K562 (cell line): ENCODE measurements at regions not wholly inside any gene's neighbourhood (a gene's known extent, or its start where the extent isn't known, plus 50 kb on each side); places are given as distances from the start of the nearest gene placed in this dataset.

ENCODE experiments used
- ATAC-seq: fragments of 200-7000 bp; cut with Tn5 transposase; 3 replicates; pipeline ENCODE4 v1.9.1; 2020; ENCODE audit warnings: moderate library complexity
- BruUV-seq: library from RNA; stranded (reverse); fragments of 400-500 nt; replicated peaks from 2 replicates; lab custom pipeline; 2021; lab: Mats Ljungman, UMichigan
- CTCF ChIA-PET: fragments of 300-600 bp; formaldehyde crosslinking; extraction: SDS; loops from one replicate; lab custom pipeline; 2021; ENCODE audit warnings: low intra/inter-chr PET ratio; lab: Yijun Ruan, JAX
- POLR2A ChIA-PET: fragments of 300-600, 350-650 bp; sonication (Branson Sonifier 250); formaldehyde crosslinking; extraction: SDS; loops from one replicate; lab custom pipeline; 2021; ENCODE audit warnings: antibody characterized with exemption, inconsistent platforms; lab: Yijun Ruan, JAX
- DNase-seq, 4 experiments: peaks; one replicate each; pipeline versions ENCODE4 v3.0.0 to v3.0.0-alpha.2; 2011 to 2018; ENCODE audit warnings: low spot score in 3 of 4, mixed read lengths in 3 of 4; ENCODE audit errors: extremely low read depth in 1 of 4
- FAIRE-seq: peaks from 2 replicates; lab custom pipeline; 2011; peaks lifted over from hg19 to GRCh38; lab: Jason Lieb, UNC
- H2AFZ ChIP-seq: 2 replicates; pipeline ENCODE4 v1.6.0; 2011; ENCODE audit warnings: low read depth, low read length, control low read depth, inconsistent platforms
- H3K27ac ChIP-seq: fragments of 200-600 bp; 3 replicates; pipeline ENCODE4 v1.8.0; 2011; ENCODE audit warnings: low read depth, mild to moderate bottlenecking, control low read depth, inconsistent platforms, low read length, moderate library complexity, mixed read lengths; ENCODE audit errors: extremely low read depth
- H3K27me3 ChIP-seq, 2 experiments: fragments of 300-600 bp in 1 of 2; 2 replicates in 1 of 2; 3 replicates in 1 of 2; pipeline versions ENCODE4 v1.6.0 to v1.8.0; 2011; ENCODE audit warnings: inconsistent platforms in 2 of 2, low read length in 2 of 2, mild to moderate bottlenecking in 1 of 2, mixed read lengths in 1 of 2, moderate library complexity in 1 of 2; ENCODE audit not compliant: control insufficient read depth in 2 of 2, insufficient read depth in 2 of 2
- H3K36me3 ChIP-seq: fragments of 300-600 bp; 3 replicates; pipeline ENCODE4 v1.8.0; 2011; ENCODE audit warnings: mild to moderate bottlenecking, low read length, inconsistent platforms; ENCODE audit not compliant: control insufficient read depth, insufficient read depth
- H3K4me1 ChIP-seq, 2 experiments: fragments of 200-600 bp in 1 of 2; replicated peaks in 1 of 2; 2 replicates in 1 of 2; 3 replicates in 1 of 2; pipeline versions ENCODE4 v1.5.1 to v1.8.0; 2011; ENCODE audit warnings: inconsistent platforms in 2 of 2, low read length in 2 of 2, mild to moderate bottlenecking in 1 of 2, mixed read lengths in 1 of 2, moderate library complexity in 1 of 2; ENCODE audit not compliant: control insufficient read depth in 2 of 2, insufficient read depth in 2 of 2
- H3K4me2 ChIP-seq: 2 replicates; pipeline ENCODE4 v1.6.1; 2011; ENCODE audit warnings: low read length, control low read depth, inconsistent platforms, mixed read lengths; ENCODE audit not compliant: insufficient read depth
- H3K4me3 ChIP-seq: fragments of 200-600 bp; sonication (generic), shearing (Covaris generic); 2 replicates; pipeline ENCODE4 v1.5.1; 2016; ENCODE audit warnings: control low read depth, inconsistent platforms
- H3K79me2 ChIP-seq: fragments of 200-600 bp; 3 replicates; pipeline ENCODE4 v1.8.0; 2011; ENCODE audit warnings: low read length, inconsistent platforms; ENCODE audit not compliant: control insufficient read depth, insufficient read depth
- H3K9ac ChIP-seq, 2 experiments: 2 replicates each; pipeline versions ENCODE4 v1.6.0 to v1.6.1; 2011; ENCODE audit warnings: low read depth in 2 of 2, low read length in 2 of 2, control low read depth in 1 of 2, inconsistent platforms in 1 of 2, mild to moderate bottlenecking in 1 of 2, mixed read lengths in 1 of 2; ENCODE audit not compliant: insufficient read depth in 1 of 2
- H3K9me1 ChIP-seq: one replicate; pipeline ENCODE4 v1.6.0; 2011; ENCODE audit warnings: inconsistent platforms, mild to moderate bottlenecking, low read length, moderate library complexity; ENCODE audit not compliant: control insufficient read depth, insufficient read depth
- H3K9me3 ChIP-seq: replicated peaks from 2 replicates; pipeline ENCODE4 v1.5.1; 2011; ENCODE audit warnings: low read depth, low read length, inconsistent platforms; ENCODE audit not compliant: control insufficient read depth, insufficient read depth
- H4K20me1 ChIP-seq: replicated peaks from 2 replicates; pipeline ENCODE4 v1.6.1; 2011; ENCODE audit warnings: low read length, inconsistent platforms, mixed read lengths; ENCODE audit not compliant: control insufficient read depth, insufficient read depth
- CAMTA2 ChIP-seq: fragments of 250-450 bp; sonication (Bioruptor Pico); conservative IDR thresholded peaks from 2 replicates; pipeline ENCODE4 v1.5.1; 2022
- CCAR2 ChIP-seq: fragments of 200-400 bp; formaldehyde crosslinking; IDR thresholded peaks from 2 replicates; pipeline ENCODE4 v1.6.1; 2017; ENCODE audit warnings: mild to moderate bottlenecking, low read depth, low read length
- FOXP1 ChIP-seq: sonication (generic); formaldehyde crosslinking; IDR thresholded peaks from 2 replicates; pipeline ENCODE4 v1.8.0; 2022; ENCODE audit warnings: mild to moderate bottlenecking, missing genetic modification reagents
- HLTF ChIP-seq: fragments of 450-650 bp; IDR thresholded peaks from 2 replicates; pipeline ENCODE4 v1.6.1; 2016
- HNRNPLL ChIP-seq: fragments of 200-400 bp; formaldehyde crosslinking; IDR thresholded peaks from 2 replicates; pipeline ENCODE4 v1.6.1; 2017; ENCODE audit warnings: low read length, low read depth, mild to moderate bottlenecking; ENCODE audit not compliant: poor library complexity, severe bottlenecking
- KDM2B ChIP-seq: fragments of 250-450 bp; sonication (Bioruptor Pico); IDR thresholded peaks from 2 replicates; pipeline ENCODE4 v1.8.0; 2021; ENCODE audit warnings: mild to moderate bottlenecking, moderate library complexity
- MEF2D ChIP-seq: conservative IDR thresholded peaks from 2 replicates; pipeline ENCODE4 v1.6.1; 2016; ENCODE audit warnings: low read depth, missing genetic modification characterization, missing compliant biosample characterization
- SMC3 ChIP-seq: conservative IDR thresholded peaks from 2 replicates; pipeline ENCODE4 v1.6.1; 2011; ENCODE audit warnings: low read depth, low read length, improper control_type of control experiment; ENCODE audit not compliant: insufficient read depth
- ZNF644 ChIP-seq: fragments of 200-800 bp; sonication (Bioruptor generic); IDR thresholded peaks from 2 replicates; pipeline ENCODE4 v1.6.1; 2016; ENCODE audit warnings: low read depth, missing genetic modification characterization, missing compliant biosample characterization
- WGBS: fragments of 100-300 bp; shearing (Covaris generic); methylation state at CpG from one replicate; pipeline ENCODE4 v1.1.6; 2016; ENCODE audit warnings: low coverage, mixed read lengths; ENCODE audit not compliant: insufficient coverage; ENCODE audit errors: missing lambda C conversion rate; 5-methylcytosine and 5-hydroxymethylcytosine counted together
- in situ Hi-C: fragments of 300-500 bp; cut with MboI; formaldehyde crosslinking; loops from 4 replicates; pipeline ENCODE4 v1.15.0; 2018; ENCODE audit warnings: inconsistent platforms, mixed read lengths
- intact Hi-C: fragments of 100-400 bp; cut with micrococcal nuclease; formaldehyde crosslinking; loops from 2 replicates; pipeline ENCODE4 v1.14.2; 2022
- TF ChIP-seq, protein P1 (sequence below): fragments of 450-650 bp; formaldehyde crosslinking; IDR thresholded peaks from 2 replicates; pipeline ENCODE4 v1.4.0; 2020; ENCODE audit warnings: mild to moderate bottlenecking

- Histone ChIP-seq H4K20me1 (no peaks in the 10 kb centered on the region), H3K9ac (no peak overlapping the region), H3K27ac (no peak overlapping the region), H2AFZ (no peak overlapping the region), H3K4me3 (no peak overlapping the region), H3K4me1 (no peaks in the 10 kb centered on the region), H3K9me1 (no peaks in the 10 kb centered on the region), H3K9me3 (no peaks in the 10 kb centered on the region), H3K27me3 (no peaks in the 10 kb centered on the region), H3K36me3 (no peaks in the 10 kb centered on the region), H3K79me2 (no peaks in the 10 kb centered on the region), H3K4me2 (no peak overlapping the region)
- intact Hi-C loops (no loop called here), in situ Hi-C loops (no loop called here)
- 0% methylated on average over 2 of the region's 2 CpGs for WGBS
- BruUV-seq: no TSS peak
- DNase-seq: no peak
- ChIA-PET POLR2A (no interaction called here), CTCF (no interaction called here)
- FAIRE-seq: no peak
- no peak for TF ChIP-seq SMC3
- no peak for TF ChIP-seq CCAR2
- no peak for TF ChIP-seq ZNF644
- TF ChIP-seq FOXP1: no peak
- TF ChIP-seq CAMTA2 (CRISPR knock-in tag): no peak
- TF ChIP-seq KDM2B (CRISPR knock-in tag): no peak
- no peak for TF ChIP-seq HNRNPLL
- TF ChIP-seq HLTF: no peak
- TF ChIP-seq MEF2D (tag): no peak
- TF ChIP-seq, protein P1, sequence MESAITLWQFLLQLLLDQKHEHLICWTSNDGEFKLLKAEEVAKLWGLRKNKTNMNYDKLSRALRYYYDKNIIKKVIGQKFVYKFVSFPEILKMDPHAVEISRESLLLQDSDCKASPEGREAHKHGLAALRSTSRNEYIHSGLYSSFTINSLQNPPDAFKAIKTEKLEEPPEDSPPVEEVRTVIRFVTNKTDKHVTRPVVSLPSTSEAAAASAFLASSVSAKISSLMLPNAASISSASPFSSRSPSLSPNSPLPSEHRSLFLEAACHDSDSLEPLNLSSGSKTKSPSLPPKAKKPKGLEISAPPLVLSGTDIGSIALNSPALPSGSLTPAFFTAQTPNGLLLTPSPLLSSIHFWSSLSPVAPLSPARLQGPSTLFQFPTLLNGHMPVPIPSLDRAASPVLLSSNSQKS (CRISPR knock-in tag): no peak
- ATAC-seq: no peak
Observed at GRCh38 chr12:78726854-78727253, 137.7 kb upstream of the SYT1 start.
